Activated naive CD4-positive, alpha-beta T cell treated with anti-CD3 and anti-CD28 coated beads, Interleukin-2, amount 50 U/mL, for 16 hours (primary cell): ENCODE measurements at regions not wholly inside any gene's neighbourhood (a gene's known extent, or its start where the extent isn't known, plus 50 kb on each side); places are given as distances from the start of the nearest gene placed in this dataset.

Experiments used
- DNase-seq: peaks from one replicate; pipeline ENCODE4 v3.0.0-alpha.2; 2020

- DNase-seq = no peak
These were observed 120.7 kb upstream of the ERCC6L2 start for GRCh38 chr9:95754533-95755420.

- DNase-seq = no peak
These were observed 121.6 kb upstream of the ERCC6L2 start for GRCh38 chr9:95753762-95754465.

GRCh38 chr9:95752129-95752731 is 123.3 kb upstream of the ERCC6L2 start:
- no peak for DNase-seq

- DNase-seq = no peak
These were observed 124.0 kb upstream of the ERCC6L2 start for GRCh38 chr9:95751520-95751790.

- DNase-seq = no peak
These were observed 124.6 kb upstream of the ERCC6L2 start for GRCh38 chr9:95750725-95751519.

- no peak for DNase-seq
These were observed 126.0 kb upstream of the ERCC6L2 start for GRCh38 chr9:95749493-95749892.

- DNase-seq = no peak
These were observed 128.9 kb upstream of the ERCC6L2 start for GRCh38 chr9:95746408-95747180.

GRCh38 chr9:95742821-95743220 is 132.7 kb upstream of the ERCC6L2 start:
- DNase-seq = no peak

GRCh38 chr9:95741631-95742030 is 133.9 kb upstream of the ERCC6L2 start:
- no peak for DNase-seq

GRCh38 chr9:95740217-95741004 is 135.1 kb upstream of the ERCC6L2 start:
- DNase-seq = no peak

- DNase-seq = no peak
These were observed 137.1 kb upstream of the ERCC6L2 start for GRCh38 chr9:95738438-95738837.

GRCh38 chr9:95736891-95737522 is 138.5 kb upstream of the ERCC6L2 start:
- no peak for DNase-seq

- no peak for DNase-seq
These were observed 139.1 kb upstream of the ERCC6L2 start for GRCh38 chr9:95736370-95736769.

GRCh38 chr9:95735701-95736100 is 139.8 kb upstream of the ERCC6L2 start:
- DNase-seq = no peak

GRCh38 chr9:95733741-95734666 is 141.5 kb upstream of the ERCC6L2 start:
- DNase-seq = no peak

GRCh38 chr9:95732802-95733688 is 142.4 kb upstream of the ERCC6L2 start:
- DNase-seq = no peak

- no peak for DNase-seq
These were observed 143.6 kb upstream of the ERCC6L2 start for GRCh38 chr9:95731876-95732275.

GRCh38 chr9:95729669-95730368 is 145.7 kb upstream of the ERCC6L2 start:
- no peak for DNase-seq
